GM18499 (cell line): ENCODE measurements at regions not wholly inside any gene's neighbourhood (a gene's known extent, or its start where the extent isn't known, plus 50 kb on each side); places are given as distances from the start of the nearest gene placed in this dataset.

Experiments
- ATAC-seq: cut with Tn5 transposase; IDR thresholded peaks from one replicate; pipeline ENCODE4 v1.9.1; 2021; ENCODE audit warnings: moderate number of reproducible peaks; ENCODE audit not compliant: insufficient read depth, unreplicated experiment

GRCh38 chr7:25908154-25908949 is 243.6 kb upstream of the NFE2L3 start:
- ATAC-seq: no peak

- no peak for ATAC-seq
These were observed 240.0 kb upstream of the NFE2L3 start for GRCh38 chr7:25911738-25912607.

GRCh38 chr7:25913598-25914224 is 238.3 kb upstream of the NFE2L3 start:
- no peak for ATAC-seq

- ATAC-seq: no peak
These were observed 233.3 kb upstream of the NFE2L3 start for GRCh38 chr7:25918731-25919130.

DNA sequence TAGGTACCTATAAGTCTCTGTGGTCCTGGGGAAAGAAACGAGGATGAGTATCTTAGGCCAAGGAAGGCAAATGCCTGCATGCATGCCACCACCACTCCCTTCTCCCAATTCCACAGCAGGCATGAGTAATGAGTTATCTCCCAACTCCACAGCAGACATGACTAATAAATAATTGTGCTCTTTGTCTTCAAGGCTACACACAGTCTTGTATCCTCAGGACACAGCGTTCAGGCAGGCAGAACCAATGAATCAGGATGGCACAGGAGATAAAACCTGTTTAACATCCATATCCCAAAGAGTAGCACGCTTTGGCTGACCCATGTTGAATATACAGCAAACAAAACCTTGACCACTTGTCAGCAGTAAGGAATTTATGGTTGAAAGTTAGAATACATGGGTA is 229.7 kb upstream of the NFE2L3 start:
- no peak for ATAC-seq

- no peak for ATAC-seq
These were observed 228.1 kb upstream of the NFE2L3 start for GRCh38 chr7:25923741-25924460.

- ATAC-seq: no peak
These were observed 226.0 kb upstream of the NFE2L3 start for GRCh38 chr7:25926009-25926408.

- no peak for ATAC-seq
These were observed 225.5 kb upstream of the NFE2L3 start for GRCh38 chr7:25926451-25926850.

DNA sequence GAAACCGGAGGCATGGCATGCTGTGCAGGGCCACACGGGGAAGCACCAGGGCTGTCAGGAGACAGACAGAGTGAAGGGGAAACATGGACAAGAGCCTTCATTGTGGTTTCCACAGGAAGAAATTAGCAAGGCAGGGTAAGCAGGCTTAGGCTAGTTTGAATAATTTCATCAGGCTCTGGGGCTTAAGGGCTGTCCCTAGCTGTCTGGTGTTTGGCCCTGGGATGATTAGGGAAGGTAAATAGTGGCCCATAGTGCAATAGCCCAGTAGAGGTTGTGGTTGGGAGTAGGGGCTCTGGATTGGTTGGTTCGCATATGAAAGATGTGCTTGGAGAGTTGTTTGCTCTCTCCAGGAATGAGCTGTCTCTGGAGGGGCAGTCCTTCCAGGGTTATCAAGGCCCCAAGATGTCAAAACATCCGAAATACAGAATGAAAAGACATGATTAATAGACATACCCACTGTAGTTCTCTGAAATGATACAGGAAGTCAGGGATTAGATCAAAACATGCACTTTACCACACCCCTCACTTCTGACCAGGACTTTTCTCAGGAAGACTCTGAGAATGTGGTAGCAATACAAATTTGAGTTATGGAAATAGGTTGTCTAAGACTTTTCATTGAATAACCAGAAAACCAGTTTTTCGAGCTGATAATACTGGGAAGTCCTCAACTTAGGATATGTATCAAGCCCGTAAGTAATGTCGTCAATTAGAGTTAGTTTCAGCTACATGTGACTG is 224.9 kb upstream of the NFE2L3 start:
- ATAC-seq: no peak

DNA sequence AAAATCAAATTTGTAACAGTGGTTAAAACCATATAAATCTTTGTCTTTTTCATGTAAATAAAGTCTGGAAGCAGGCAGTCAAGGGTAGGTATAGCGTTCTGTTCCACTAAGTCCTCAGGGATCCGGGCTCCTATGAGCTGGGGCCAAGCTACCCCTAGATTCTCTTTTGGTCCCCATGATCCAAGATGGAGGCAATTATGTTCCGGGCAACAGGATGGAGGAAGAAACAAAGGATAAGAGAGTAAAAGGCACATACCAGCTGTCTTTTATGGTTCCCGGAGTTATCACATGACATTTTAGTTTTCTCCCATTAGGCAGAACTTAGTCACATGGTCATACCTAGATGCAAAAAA is 224.4 kb upstream of the NFE2L3 start:
- ATAC-seq: no peak

GRCh38 chr7:25928549-25929330 is 223.3 kb upstream of the NFE2L3 start:
- ATAC-seq: no peak

GRCh38 chr7:25929448-25929847 is 222.6 kb upstream of the NFE2L3 start:
- ATAC-seq: no peak

DNA sequence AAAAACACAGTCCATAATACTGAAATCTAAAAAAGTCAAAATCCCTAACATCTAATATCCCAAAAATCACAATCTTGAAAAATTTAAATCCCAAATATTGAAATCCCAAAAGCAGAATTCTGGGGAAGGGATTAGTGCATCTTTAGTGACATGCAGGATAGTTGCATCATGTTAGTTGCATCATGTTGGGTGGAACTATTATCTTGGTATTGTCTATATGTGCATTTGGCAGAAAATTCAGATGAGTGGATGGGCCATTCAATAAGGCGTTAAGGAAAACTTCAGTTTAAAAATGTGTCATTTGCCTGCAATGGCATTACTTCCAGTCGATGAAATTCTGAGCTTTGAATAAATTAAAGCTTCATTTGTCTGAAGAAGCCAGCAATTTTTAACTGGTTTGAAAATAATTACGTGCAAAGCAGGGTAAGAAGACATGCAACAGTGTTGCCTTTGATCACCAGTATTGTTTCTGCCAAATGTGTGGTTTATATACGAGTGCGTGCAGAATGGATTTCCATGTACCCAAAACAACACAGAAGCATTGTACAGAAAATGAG is 221.4 kb upstream of the NFE2L3 start:
- no peak for ATAC-seq

- no peak for ATAC-seq
These were observed 220.8 kb upstream of the NFE2L3 start for GRCh38 chr7:25931156-25931555.

DNA sequence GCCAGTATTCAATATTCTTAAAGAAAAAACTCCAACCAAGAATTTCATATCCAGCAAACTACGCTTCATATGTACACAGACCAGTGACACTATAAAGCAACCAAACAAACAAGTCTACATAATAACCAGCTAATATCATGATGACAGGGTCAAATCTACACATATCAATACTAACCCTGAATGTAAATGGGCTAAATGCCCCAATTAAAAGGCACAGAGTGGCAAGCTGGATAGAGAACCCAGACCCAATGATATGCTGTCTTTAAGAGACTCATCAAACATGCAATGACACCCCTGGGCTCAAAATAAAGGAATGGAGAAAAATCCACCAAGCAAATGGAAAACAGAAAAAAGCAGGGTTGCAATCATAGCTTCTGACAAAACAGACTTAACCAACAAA is 218.1 kb upstream of the NFE2L3 start:
- ATAC-seq: no peak

- no peak for ATAC-seq
These were observed 211.7 kb upstream of the NFE2L3 start for GRCh38 chr7:25940086-25940906.

GRCh38 chr7:25944777-25945515 is 207.1 kb upstream of the NFE2L3 start:
- no peak for ATAC-seq
